NCI-H82 treated with DMSO at 0.1 percent for 48 hours (cell line): ENCODE measurements at regions not wholly inside any gene's neighbourhood (a gene's known extent, or its start where the extent isn't known, plus 50 kb on each side); places are given as distances from the start of the nearest gene placed in this dataset.

Experiments
- DNase-seq: peaks from one replicate; lab custom pipeline; 2025; ENCODE audit not compliant: unreplicated experiment; lab: John Stamatoyannopoulos, UW

DNA sequence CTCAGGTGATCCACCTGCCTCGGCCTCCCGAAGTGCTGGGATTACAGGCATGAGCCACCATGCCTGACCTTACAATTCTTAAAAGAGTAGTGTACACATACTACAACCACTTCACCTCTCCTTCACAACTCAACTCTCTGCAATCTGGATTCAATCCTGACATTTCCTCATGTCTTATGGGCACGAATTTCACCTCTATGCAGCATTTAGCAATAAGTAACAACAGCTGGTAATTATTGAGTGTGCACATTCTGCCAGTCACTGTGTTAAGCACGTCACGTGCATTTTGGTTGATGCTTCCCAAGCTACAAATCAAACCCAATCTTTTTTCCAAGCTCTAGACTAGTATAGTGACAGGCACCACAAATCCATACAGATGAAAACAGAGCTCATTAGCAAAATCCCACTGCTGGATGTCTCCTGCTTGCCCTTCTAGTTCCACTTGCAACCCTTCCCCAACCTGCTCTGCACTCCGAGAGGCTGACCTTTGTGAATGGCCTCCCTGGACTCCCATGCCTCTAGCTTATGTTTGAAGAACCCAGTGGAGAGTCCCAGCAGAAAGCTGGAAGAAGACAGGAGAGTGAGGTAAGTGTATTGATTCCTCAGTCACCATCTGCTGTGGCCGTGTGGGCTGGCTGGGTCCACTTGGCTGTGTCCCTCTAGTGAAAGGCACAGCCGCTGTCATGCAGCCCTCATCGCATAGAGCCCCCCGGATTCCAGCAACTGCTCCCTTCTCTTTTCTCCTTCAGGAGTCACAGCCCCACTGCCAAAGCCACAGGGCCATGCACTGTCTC is 176.5 kb downstream of the MEX3B start:
- no peak for DNase-seq

DNA sequence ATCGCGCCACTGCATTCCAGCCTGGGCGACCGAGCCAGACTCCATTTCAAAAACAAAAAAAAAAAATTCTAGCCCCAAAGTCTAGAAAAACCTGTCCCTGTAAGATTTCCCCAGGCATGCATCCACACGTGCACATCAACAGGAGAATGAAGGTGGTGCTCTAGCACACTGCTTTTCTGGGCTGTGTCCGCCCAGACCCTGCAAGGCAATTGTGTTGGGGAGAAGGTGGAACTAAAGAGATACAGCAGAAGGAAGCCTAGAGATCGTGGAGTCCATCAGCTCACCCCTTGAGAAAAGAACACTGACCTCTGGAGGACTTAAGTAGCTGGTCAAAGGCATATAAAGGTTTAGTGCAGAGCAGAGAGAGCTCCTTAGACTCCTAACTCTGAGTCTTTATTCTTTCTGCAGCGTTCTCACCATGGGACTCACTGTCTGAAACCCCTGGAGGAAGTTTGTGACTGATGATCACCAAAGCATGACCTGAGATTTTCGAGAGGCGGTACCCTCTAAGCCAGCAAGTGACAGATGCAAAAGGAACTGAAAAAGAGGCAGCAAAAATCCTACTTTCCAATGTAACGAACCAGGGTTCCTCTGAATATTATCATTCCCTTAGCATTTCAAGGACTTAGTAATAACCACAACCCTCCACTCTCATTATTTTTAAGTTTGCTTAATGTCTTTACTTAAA is 179.8 kb downstream of the MEX3B start:
- no peak for DNase-seq

DNA sequence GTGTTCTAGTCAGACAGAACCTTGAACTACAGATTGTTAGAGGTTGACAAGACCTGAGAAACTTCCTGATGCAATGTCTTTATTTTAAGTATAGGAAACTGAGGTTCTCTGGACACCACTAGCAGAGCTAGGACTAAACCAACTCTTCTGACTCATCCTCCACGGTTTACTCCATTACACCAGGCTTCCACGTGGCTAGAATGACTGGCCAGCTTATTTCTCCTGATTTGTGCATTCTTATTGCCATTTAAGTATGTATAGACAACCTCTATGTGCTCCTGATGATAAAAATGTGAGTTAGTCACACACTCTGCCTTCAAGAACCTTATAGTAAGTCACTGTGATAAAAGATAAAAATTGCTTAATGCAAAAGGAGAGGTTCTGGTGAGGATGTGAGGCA is 182.7 kb downstream of the MEX3B start:
- DNase-seq = no peak

DNA sequence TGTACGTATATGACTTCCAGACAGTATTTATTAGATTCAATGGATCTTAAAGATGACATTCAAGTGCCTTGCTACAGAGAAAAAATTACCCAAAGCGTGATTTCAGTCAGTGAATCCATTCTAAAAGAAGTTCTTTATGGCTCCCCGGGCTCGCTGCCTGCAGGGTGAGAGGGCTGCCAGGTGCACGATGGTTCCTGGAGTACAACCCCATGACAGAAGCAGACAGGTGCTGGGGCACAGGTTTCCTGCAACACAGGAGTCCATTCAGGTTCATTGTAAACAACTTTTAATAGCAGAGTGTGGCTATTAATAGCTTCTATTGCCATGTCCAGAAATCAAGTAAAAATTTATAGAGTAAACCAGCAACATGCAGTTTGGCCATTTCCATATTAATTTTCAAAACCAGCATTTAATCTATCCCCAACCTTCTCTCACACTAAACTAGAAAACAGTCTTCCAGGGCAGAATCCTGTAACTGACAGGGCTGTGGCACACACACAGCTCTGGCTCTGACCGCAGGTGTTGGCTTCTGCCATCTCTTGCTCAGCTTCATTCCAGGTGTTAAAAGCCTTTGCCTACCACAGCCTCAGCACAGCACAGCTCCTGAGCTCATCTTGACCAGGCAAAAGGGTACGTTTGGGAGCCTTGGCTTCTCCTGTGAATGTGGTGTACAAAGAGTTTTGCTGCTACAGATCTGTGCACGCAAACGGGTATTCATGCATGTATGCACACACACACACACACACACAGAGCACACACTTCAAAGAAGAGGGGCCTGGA is 185.9 kb downstream of the MEX3B start:
- DNase-seq = no peak

DNA sequence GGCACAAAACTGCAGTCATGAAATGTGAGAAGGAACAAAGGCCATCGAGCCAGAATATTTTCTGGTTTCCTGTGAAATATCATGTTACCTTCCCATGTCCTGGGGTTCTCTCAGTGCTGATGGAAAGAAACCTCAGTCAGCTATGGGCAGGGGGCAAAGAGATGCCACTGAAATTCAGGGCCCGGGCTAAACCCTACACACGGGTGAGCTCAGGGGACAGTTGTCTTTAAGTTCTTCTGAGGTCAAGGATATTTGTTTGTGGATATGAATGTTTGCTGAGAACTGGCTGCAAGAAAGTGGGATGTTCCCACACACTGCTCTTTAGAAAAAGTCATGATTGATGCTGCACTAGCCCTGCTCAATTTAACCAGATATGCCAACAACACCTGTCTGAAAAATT is 187.2 kb downstream of the MEX3B start:
- no peak for DNase-seq

DNA sequence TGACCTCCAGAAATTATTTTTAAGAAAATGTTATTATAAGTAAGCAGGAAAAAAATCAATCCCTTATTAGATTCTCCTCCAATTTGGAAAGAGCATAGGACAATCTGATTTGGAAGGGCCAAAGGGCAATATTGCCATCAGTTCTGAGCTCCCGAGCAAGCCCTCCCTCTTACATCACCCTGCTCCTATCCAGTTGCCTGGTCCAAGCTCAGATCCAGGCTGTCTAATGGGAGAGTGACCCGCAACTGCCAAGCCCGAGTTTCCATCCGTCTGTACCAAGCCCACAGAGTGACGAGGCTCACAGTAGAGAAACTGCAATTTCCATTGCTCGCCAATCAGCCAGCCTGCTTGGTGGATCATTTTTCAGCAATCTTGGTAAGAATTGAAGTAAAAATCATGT is 187.7 kb downstream of the MEX3B start:
- no peak for DNase-seq

DNA sequence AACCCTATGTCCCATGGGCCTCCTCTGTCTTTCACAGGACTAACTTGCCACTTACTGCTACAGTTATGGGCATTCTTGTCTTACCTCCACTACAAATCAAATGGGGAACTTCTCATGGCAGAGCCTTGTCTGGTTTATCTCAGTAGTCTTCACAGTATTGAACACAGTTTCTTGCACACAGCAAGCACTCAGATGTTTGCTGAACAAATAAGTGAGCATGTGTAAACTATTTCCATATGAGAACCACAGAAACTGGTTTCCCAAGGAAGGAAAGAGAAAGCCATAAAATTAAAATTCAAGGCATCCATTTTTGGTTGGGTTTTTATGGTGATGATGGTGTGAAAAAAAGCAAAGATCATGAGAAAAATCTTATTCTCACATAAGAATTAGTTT is 189.2 kb downstream of the MEX3B start:
- DNase-seq = no peak

DNA sequence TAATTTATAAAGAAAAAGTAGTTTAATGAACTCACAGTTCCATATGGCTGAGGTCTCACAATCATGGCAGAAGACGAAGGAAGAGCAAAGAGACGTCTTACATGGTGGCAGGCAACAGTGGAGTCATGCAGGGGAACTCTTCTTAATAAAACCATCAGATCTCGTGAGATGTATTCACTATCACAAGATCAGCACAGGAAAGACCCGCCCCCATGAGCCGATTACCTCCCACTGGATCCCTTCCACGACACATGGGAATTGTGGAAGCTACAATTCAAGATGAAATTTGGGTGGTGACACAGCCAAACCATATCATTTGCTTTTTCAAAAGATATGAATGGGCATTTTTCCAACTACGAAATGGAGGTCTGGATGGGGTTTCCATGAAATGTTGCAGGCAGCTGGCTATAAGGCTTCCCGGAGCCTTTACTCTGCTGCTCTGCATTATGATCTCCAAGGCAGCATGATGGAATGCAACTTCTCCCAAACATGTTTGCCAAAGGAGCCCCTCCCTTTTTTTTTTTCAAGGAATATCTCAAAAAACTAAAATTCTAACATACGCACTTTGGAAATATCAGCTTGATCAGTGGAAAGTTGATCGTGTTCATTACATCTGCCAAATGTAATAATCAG is 189.7 kb downstream of the MEX3B start:
- DNase-seq = no peak

DNA sequence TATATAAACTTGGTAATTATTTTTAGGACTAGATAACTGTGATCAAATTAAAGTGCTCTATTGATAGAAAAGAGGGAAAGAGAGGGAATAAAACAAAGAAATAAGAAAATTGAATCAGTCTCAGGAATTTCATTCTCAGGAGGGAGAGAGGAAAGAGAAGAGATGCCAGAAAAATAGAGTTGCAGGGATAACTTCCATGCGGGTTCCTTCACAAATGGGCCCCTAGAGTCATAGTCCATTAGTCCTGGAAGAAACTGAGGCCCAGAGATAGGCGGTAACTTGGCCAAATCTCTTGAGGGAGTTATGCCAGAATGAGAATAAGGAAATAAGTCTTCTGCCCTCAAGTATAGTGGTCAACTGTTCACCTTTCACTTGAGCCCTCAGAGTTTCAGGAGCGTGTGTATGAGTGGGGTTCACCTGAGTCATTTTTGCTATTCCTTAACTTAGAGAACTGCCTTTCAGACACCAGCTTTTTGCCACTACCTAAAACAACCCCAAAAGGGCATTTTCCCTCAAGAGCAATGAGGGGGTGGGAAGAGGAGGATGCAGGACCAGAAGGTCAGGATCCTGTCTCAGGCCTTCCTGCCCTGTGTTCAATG is 192.6 kb downstream of the MEX3B start:
- no peak for DNase-seq

DNA sequence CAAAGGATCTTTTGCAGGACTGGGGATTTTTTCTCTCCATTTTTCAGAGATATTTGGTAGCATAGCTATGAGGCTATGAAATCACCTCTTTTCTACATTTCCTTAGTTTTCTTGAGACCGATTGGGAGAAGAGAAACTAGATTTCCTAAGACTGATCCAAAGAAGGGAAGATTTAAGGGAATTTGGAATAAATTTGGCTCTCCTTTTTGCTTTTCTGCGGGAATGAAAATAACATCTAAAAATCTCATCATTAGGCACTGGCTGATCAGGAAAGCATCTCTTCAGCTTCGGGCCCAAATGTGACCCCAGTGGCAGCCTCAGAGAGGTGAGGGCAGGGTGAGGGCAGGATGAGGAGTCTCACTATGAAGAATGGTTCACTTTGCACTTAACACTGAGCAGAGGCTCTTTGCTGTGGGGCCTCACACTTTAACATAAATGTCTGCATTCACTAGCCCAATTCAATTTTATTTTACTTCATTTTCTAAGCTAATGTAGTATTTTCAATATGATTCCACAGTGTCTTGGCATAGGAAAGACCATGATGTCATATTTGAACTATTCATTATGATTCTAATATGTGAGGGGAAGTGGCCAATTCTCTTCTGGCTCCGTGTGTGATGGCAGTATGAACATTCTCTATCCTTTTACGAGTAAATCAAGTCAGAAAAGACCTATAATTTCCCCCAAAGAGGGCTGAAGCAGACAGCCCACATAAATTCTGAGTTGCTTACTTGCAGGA is 193.2 kb downstream of the MEX3B start:
- DNase-seq = no peak

DNA sequence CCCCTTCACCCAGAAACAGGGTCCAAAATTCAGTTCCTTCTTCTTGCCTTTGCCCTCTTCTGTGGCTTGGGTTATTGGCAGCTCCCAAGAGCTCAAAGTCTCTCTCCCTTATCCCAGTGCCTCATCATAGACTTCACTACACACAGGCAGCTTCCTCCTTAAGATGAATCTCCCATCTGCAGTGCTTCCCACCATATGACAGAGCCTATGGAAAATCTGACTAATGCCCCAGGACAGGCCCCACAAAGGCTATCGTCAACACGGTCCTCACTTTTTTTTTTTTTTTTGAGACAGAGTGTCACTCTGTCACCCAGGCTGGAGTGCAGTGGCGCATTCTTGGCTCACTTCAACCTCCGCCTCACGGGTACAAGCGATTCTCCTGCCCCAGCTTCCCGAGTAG is 194.1 kb downstream of the MEX3B start:
- DNase-seq = no peak

DNA sequence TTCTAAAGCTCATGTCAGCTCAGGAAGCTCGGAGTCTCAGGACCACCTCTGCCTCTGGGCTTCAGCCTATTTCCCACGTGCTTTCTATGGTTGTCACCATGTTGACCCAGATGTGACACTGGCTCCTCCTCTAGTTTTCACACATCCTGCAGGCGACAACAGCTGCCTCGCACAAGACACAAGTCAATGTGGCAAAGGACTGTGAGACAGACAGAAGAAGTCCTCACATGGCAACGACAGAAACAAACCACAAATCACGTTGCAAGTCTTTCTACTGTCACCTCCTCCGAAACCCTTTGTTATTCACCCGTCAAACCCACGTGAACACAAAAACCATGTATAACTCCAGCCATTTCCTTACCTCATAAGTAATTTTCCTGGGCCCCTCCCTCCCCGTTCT is 194.5 kb downstream of the MEX3B start:
- DNase-seq = no peak

DNA sequence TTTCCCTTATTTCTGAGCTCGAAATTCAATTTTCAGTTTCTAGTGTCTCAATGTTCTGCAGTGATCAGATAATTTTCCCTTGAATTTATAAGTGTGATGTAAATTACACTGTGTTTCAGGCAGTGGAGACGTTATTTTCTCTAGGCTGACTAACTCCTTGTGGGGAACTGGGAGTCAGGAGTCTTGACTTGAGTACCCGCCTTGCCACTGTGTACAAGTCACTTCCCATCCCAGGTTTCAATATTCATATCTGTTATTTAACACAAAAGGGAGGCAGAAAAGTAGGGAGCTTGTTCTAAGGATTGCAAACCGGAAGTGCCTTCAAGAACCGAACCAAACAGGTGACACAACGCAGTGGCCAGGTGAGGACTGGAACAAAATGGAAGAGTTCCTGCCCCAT is 196.5 kb downstream of the MEX3B start:
- no peak for DNase-seq

DNA sequence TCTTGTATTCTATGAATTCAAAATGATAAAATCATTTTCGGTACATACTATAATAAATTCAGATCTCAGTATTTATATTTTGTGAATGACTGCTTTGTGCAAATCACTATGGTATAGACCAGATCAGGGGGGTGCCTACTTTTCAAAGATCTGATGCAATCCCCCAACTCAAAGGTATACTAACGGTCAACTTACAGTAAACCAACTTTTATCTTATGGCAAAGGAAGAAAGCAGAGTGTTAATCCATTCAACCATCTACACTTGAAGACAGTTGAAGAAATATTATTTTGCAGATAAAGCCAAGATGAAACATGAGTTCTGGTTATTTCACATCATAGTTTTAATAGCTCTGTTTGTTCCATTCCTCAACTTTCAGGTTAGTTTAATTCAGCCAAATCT is 197.1 kb downstream of the MEX3B start:
- no peak for DNase-seq

DNA sequence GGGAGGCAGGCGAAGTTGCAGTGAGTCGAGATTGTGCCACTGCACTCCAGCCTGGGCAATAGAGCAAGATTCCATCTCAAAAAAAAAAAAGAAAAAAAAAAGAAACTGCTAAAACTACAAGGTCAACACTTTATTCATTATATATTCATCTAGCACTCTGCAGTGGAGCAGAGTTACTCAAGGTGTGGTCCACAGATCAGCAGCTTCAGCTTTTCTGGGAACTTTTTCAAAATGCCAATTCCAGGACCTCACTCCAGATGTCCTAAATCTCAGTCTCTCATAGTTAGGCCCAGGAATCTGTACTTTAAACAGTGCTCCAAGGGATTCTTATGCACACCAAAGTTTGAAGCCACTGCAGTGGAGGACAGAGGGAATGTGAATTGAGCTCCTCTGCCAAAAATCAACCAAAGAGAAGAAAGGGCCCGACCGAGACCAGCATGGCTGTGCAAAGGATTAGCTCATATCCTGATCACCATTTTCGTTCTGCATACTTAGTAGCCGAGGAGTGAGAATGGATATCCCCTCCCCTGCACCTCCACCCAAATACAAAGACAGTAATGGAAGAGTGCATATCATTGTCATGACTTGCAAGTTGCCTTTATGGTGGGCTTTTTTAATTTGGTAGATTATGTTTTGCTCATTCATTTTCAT is 201.9 kb downstream of the MEX3B start:
- DNase-seq = no peak

DNA sequence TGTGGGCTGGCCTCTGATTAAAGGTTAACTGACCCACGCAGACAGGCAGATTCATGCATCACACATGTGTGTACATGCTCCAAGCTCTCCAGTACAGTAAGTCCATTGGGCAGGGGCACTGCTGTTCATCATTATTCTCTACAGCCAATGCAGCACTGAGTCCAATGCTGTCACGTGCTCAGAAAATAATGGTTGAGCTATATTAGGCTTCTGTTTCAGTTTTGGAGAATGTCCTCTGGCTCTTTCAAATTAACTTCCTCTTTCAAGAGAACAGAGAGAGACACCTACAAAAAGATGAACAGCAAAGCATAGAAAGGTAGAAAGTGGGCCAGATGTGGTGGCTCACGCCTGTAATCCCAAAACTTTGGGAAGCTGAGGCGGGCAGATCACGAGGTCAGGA is 202.6 kb downstream of the MEX3B start:
- DNase-seq = no peak

DNA sequence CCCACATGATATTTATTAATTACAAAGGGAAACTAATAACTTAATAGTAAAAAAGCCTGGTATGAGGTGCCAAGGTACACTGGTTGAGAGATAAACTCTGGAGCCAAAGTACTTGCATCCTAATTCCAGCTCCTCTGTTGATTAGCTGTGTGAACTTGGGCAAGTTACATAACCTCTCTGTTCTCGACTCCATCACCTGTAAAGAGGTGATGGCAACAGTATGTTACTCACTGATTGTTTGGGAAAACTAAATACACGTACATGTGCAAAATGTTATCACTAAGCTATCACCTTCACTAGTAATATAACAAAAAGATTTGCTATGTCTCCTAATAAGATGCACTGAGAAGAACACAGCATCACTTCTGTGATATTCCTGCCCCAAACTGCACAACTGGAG is 206.4 kb downstream of the MEX3B start:
- no peak for DNase-seq

DNA sequence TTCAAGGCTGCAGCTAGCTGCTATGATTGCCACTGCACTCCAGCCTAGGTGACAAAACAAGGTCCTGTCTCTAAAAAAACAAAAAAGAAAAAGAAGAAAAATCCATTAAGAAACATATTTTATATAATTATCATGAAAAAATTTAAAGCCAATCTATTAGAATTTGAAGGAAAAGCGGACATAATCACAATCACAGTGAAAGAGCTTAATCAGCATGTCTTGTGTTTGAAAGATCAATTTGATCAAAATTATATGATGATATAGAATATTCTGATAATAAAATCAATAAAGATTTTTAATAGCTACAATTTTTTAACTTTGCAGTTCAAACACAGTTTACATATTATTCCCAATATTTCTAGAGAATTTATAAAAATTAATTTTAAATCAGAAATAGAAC is 210.1 kb downstream of the MEX3B start:
- DNase-seq = no peak

DNA sequence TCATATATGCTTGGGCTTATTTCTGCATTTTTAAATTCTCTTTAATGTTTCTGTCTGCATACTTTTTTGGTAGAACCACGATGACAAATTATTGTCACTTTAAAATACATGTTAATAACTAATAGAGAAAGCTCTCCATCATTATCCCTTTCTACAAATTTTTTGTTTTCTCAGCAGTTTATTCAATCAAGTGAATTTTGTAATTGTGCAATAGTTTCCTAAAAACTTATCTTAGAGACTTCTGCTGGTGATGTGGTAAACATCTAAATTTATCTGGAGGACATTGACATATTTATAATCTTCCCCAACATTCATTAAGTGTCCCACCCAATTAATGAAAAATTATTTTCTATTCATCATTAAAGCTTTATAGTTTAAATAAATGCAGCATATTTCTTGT is 215.3 kb downstream of the MEX3B start:
- no peak for DNase-seq

DNA sequence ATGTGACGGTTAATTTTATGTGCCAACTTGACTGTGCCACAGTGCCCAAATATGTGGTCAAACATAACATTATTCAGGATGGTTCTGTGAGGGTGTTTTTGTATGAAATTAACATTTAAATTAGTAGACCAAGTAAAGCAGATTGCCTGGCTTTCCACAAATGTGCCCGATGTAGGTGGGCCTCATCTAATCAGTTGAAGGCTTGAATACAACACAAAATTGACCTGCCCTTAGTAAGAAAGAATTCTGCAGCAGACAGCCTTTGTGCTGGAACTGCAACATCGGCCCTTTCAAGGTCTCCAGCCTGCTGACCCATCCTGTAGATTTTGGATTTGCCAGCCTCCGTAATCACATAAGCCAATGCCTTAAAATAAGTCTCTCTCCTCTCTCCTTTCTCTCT is 215.9 kb downstream of the MEX3B start:
- DNase-seq = no peak
